A172 (cell line): ENCODE measurements at regions not wholly inside any gene's neighbourhood (a gene's known extent, or its start where the extent isn't known, plus 50 kb on each side); places are given as distances from the start of the nearest gene placed in this dataset.
"Not testable (repeated sequence)": the region's sequence is repeated elsewhere in the genome, so short reads cannot be mapped to it uniquely, and the experiment has no call there.

Source experiments
- DNase-seq: peaks from one replicate; pipeline ENCODE4 v3.0.0-alpha.2; 2015; ENCODE audit warnings: low spot score

GRCh38 chr4:23533859-23534258, 356.0 kb downstream of the PPARGC1A start:
- DNase-seq = no peak

- no peak for DNase-seq
Observed at GRCh38 chr4:23516716-23517115, 373.1 kb downstream of the PPARGC1A start.

GRCh38 chr4:23504083-23504482, 385.8 kb downstream of the PPARGC1A start:
- DNase-seq = no peak

GRCh38 chr4:23500894-23501449, 388.9 kb downstream of the PPARGC1A start:
- no peak for DNase-seq

- DNase-seq = peak; percentile 20
Observed at GRCh38 chr4:23485801-23486200, 404.0 kb downstream of the PPARGC1A start.

GRCh38 chr4:23484689-23485088, 405.2 kb downstream of the PPARGC1A start:
- DNase-seq = peak; percentile 24

GRCh38 chr4:23483320-23483960, 406.4 kb downstream of the PPARGC1A start:
- no peak for DNase-seq

- no peak for DNase-seq
Observed at GRCh38 chr4:23481566-23481965, 408.3 kb downstream of the PPARGC1A start.

GRCh38 chr4:23477905-23478304, 411.9 kb downstream of the PPARGC1A start:
- no peak for DNase-seq

- no peak for DNase-seq
Observed at GRCh38 chr4:23476515-23477090, 413.2 kb downstream of the PPARGC1A start.

- no peak for DNase-seq
Observed at GRCh38 chr4:23463071-23463470, 426.8 kb downstream of the PPARGC1A start.

GRCh38 chr4:23458054-23458453, 431.8 kb downstream of the PPARGC1A start:
- DNase-seq = no peak

- DNase-seq = no peak
Observed at GRCh38 chr4:23456864-23457263, 433.0 kb downstream of the PPARGC1A start.

- peak; percentile 4 for DNase-seq
Observed at GRCh38 chr4:23455456-23456158, 434.2 kb downstream of the PPARGC1A start.

- no peak for DNase-seq
Observed at GRCh38 chr4:23441530-23442069, 448.2 kb downstream of the PPARGC1A start.

GRCh38 chr4:23438764-23439163, 451.1 kb downstream of the PPARGC1A start:
- DNase-seq = peak; percentile 15

GRCh38 chr4:23429497-23429896, 460.4 kb downstream of the PPARGC1A start:
- DNase-seq = no peak

- DNase-seq = no peak
Observed at GRCh38 chr4:23425570-23425969, 464.3 kb downstream of the PPARGC1A start.

- no peak for DNase-seq
Observed at GRCh38 chr4:23423540-23423939, 466.3 kb downstream of the PPARGC1A start.

GRCh38 chr4:23422878-23423277, 467.0 kb downstream of the PPARGC1A start:
- DNase-seq = no peak

GRCh38 chr4:23413631-23414030, 476.2 kb downstream of the PPARGC1A start:
- DNase-seq = no peak

- no peak for DNase-seq
Observed at GRCh38 chr4:23412701-23413100, 477.1 kb downstream of the PPARGC1A start.

- DNase-seq = not testable (repeated sequence)
Observed at GRCh38 chr4:23408913-23409312, 480.9 kb downstream of the PPARGC1A start.
